ENCODE measurements at regions not wholly inside any gene's neighbourhood (a gene's known extent, or its start where the extent isn't known, plus 50 kb on each side); places are given as distances from the start of the nearest gene placed in this dataset.

DNA sequence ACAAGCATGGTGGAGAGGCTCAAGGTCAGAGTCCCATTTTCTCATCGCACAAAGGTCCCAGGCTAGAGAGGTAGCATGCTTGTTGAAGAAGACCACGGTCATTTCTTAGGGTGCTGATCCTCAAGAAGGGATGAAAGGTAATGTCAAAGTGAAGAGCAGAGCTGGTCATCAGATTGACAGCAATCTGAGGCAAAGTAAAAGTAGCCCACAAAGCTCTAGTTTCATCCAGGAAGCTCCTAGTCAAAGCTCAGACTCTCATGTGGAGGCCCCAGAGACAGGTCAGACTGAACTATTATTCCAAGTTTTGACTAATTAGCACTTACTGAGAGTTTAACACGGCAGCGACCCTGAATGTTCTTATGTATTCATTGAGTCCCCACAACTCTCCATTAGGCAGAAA is 270.6 kb downstream of the RPS29 start:
- Mint-ChIP-seq H3K27ac (no peak overlapping the region), H3K4me1 (no peaks in the 10 kb centered on the region), H3K4me3 (no peak overlapping the region), H3K9me3 (no peaks in the 10 kb centered on the region), H3K27me3 (no peaks in the 10 kb centered on the region), H3K36me3 (ENCODE audit: low read depth) (no peaks in the 10 kb centered on the region)
- POLR2A ChIA-PET, result no interaction called here
- no peak for DNase-seq
- CTCF ChIA-PET, result interaction anchor here (1.4 kb wide), 1 partner anchor 9 kb away, joined by 5 read pairs; no protein-coding TSS in a partner anchor

DNA sequence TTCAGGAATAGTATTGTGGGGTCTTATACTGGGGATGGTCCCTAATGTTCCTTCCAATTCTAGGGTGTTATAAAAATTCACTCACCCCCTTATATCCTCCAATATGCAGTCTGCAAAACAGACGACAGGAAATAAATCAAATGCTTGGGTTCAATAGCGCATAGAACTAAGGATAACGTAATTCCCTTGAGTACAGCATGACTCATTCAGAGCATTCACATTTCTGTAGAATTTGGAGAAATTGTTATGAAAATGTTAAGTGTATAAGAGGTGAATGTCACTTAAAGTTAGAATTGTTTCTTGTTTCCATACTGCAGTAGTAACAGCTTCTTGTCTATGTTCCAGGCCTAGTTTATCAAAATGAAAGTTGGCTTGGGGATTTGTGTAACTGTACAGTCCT is 271.4 kb downstream of the RPS29 start:
- ChIA-PET POLR2A (no interaction called here), CTCF (no interaction called here)
- Mint-ChIP-seq H3K4me1 (no peaks in the 10 kb centered on the region), H3K4me3 (no peak overlapping the region), H3K27ac (no peak overlapping the region), H3K9me3 (no peaks in the 10 kb centered on the region), H3K36me3 (ENCODE audit: low read depth) (no peaks in the 10 kb centered on the region), H3K27me3 (no peaks in the 10 kb centered on the region)
- DNase-seq, result no peak

DNA sequence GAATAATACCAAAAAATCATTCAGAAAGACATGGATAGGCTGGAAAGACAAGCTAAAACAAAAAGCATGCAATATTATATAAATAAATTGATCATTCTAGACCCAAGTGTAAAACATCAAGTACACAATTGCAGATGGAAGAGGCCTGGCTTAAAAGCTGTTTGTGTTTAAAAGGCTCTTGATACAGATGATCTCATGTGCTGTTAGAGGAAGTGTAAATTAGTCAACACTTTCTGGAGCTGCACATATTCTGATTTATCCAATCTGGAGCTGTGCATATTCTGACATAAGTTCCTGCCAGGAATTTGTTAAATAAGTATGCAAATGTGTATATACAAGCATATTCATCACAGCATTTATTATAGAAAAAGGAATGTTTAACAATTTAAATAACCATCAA is 273.1 kb downstream of the RPS29 start:
- CTCF ChIA-PET, result no interaction called here
- H3K9me3 Mint-ChIP-seq, result no peaks in the 10 kb centered on the region
- H3K4me1 Mint-ChIP-seq, result no peaks in the 10 kb centered on the region
- DNase-seq, result no peak
- no peak overlapping the region for H3K4me3 Mint-ChIP-seq
- POLR2A ChIA-PET, result no interaction called here
- no peak overlapping the region for H3K27ac Mint-ChIP-seq
- H3K36me3 Mint-ChIP-seq (ENCODE audit: low read depth), result no peaks in the 10 kb centered on the region
- no peaks in the 10 kb centered on the region for H3K27me3 Mint-ChIP-seq

DNA sequence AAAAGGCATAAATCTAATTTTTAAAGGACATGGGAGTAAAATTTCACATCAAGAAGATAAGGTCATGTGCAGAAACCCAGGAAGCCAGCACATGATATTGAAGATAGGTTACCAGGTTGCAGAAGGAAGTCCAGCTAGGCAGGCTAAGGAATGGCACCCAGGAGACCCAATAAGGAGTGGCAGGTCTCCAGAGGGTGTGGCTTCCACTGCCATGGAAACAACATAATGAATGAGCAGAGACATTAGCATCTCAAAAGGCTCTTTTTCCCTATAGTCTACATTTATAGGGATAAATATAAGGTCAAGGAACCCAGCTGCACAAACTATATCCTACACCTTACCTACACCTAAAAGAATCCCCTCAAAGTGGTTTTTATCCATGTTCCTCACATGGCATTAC is 275.9 kb downstream of the RPS29 start:
- Mint-ChIP-seq H3K27ac (no peak overlapping the region), H3K27me3 (no peaks in the 10 kb centered on the region), H3K36me3 (ENCODE audit: low read depth) (no peaks in the 10 kb centered on the region), H3K4me3 (no peak overlapping the region), H3K4me1 (no peaks in the 10 kb centered on the region), H3K9me3 (no peaks in the 10 kb centered on the region)
- no peak for DNase-seq
- ChIA-PET CTCF (no interaction called here), POLR2A (no interaction called here)

DNA sequence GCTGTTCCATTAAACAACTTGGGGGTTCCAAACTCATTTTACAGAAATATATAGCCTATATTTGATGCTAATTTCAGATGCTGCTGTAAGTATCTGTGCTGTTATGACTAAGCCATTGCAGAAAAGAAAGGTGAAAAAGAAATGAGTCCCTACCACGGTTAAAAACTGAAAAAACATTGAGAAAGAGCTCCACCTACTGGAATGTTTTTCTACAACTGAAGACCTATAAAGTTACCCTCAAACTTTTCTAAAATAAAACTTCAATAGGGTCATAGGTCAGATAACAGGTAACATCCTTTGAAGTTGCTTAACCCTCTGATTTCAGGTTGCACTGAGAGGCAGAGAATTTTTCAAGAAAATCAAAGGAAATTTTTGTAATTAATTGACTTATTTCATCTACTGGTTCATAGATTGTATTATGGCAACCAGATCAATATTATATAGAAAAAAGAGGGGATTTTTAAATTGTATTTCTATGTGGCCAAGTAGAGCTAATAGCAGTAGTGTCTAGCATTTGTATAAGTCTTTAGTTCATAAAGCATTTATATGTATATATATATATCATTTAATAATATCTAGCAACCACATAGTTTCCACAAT is 279.9 kb downstream of the RPS29 start:
- ChIA-PET POLR2A (no interaction called here), CTCF (interaction anchor here (1.2 to 1.4 kb wide), 3 partner anchors 10 to 191 kb away, joined by 3 to 5 read pairs (median 3); no protein-coding TSS in a partner anchor)
- no peak overlapping the region for H3K27ac Mint-ChIP-seq
- H3K36me3 Mint-ChIP-seq (ENCODE audit: low read depth), result no peaks in the 10 kb centered on the region
- DNase-seq, result no peak
- H3K4me1 Mint-ChIP-seq, result no peaks in the 10 kb centered on the region
- H3K4me3 Mint-ChIP-seq, result no peak overlapping the region
- H3K9me3 Mint-ChIP-seq, result no peaks in the 10 kb centered on the region
- H3K27me3 Mint-ChIP-seq, result no peaks in the 10 kb centered on the region

DNA sequence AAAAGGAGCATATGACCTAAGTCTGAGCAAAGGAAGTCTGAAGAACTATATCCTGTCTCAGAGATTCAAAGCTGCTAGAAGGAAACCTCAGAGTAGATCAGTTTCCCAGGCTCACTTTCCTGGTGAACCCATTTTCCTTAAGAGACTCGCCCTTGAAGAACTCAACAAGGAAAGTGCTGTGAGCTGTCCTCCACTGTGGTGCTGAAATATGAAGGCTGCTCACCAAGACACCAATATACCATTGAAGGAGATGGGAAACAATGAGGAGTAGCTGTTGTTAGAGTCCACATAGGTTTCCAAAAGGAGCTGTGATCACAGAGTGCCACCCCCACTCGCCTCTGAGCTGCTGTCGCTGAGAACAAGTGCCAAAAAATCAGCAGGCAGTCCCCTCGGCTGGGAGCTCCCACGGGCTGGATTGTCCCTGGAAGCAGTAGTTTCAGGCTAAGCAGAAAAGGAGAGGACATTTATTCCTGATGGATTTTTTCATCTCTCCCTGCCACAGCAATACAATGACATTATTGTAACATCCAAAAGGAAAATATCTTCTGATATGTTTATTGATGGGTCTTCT is 282.1 kb downstream of the RPS29 start:
- Mint-ChIP-seq H3K4me3 (no peak overlapping the region), H3K27me3 (no peaks in the 10 kb centered on the region), H3K27ac (no peak overlapping the region), H3K4me1 (no peaks in the 10 kb centered on the region), H3K9me3 (no peaks in the 10 kb centered on the region), H3K36me3 (ENCODE audit: low read depth) (no peaks in the 10 kb centered on the region)
- ChIA-PET POLR2A (no interaction called here), CTCF (no interaction called here)
- peak; percentile 18 for DNase-seq

DNA sequence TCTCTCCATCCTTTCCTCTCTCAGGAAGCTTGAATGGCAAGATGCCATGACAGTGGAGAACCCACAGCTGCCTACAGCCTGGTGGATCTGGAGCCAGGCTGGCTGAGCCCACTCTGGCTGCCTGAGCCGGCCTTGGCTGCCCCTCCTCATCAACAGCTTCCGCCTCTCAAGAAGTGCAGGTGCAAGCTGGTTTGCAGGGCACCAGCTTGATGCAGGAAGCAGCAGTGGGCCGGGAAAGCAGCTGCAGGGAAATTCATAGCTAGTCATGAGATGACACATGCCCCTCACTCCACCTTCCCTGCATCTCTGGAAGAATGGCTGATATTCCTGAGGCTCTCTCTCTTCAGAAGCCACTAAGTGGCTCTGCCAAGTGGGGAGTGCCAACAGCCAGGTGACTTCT is 289.1 kb downstream of the RPS29 start:
- H3K36me3 Mint-ChIP-seq (ENCODE audit: low read depth), result no peaks in the 10 kb centered on the region
- no peak overlapping the region for H3K27ac Mint-ChIP-seq
- ChIA-PET CTCF (no interaction called here), POLR2A (no interaction called here)
- no peaks in the 10 kb centered on the region for H3K9me3 Mint-ChIP-seq
- H3K27me3 Mint-ChIP-seq, result no peaks in the 10 kb centered on the region
- no peak overlapping the region for H3K4me3 Mint-ChIP-seq
- DNase-seq, result no peak
- H3K4me1 Mint-ChIP-seq, result no peaks in the 10 kb centered on the region

DNA sequence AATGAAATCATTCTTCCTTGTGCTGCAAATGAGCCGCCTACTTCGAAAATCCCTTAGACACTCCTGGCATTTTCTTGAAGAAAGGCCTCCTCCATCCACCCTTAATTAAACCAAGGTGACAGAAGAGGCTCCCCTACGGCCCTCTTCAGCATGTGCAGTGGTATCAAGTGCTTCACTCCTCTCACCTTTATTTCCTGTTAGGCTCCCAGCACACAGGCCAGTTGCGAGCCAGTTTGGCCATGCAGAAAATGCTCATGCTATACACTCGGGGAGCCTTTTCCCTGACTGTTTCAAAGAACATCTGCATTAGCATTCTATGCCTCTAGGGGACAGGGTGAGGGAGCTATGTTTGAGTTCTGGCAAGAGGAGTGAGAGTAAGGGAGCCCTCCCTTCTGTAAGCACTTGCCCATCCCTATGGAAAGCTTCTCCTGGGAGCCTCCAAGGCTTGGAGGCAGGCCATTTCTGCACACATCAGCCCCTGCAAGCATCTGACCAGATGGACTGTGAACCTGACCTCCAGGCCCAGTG is 291.5 kb downstream of the RPS29 start:
- ChIA-PET POLR2A (no interaction called here), CTCF (no interaction called here)
- H3K4me3 Mint-ChIP-seq, result no peak overlapping the region
- no peaks in the 10 kb centered on the region for H3K9me3 Mint-ChIP-seq
- H3K27ac Mint-ChIP-seq, result no peak overlapping the region
- H3K36me3 Mint-ChIP-seq (ENCODE audit: low read depth), result no peaks in the 10 kb centered on the region
- H3K4me1 Mint-ChIP-seq, result no peaks in the 10 kb centered on the region
- no peaks in the 10 kb centered on the region for H3K27me3 Mint-ChIP-seq
- DNase-seq, result no peak

DNA sequence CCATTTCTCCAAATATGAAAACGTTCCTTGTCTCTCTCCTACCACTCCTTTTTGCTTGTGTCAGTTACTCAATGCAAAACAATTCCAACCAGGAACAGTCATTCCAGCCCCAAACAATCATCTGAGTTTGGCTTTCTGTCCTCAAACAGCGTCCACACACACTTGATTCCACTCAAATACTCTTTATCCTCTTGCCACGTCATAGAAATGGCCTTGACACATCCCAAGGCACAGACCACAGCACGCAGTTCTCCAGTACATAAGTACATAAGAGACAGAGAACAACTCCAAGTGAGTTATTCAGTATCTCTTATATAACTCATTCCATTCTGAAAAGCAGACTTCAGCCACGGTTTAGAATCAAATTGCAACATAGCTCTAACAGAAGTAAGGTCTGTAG is 299.2 kb downstream of the RPS29 start:
- no peak overlapping the region for H3K4me3 Mint-ChIP-seq
- H3K27ac Mint-ChIP-seq, result no peak overlapping the region
- H3K36me3 Mint-ChIP-seq (ENCODE audit: low read depth), result no peaks in the 10 kb centered on the region
- no peaks in the 10 kb centered on the region for H3K9me3 Mint-ChIP-seq
- no peak for DNase-seq
- CTCF ChIA-PET, result no interaction called here
- H3K4me1 Mint-ChIP-seq, result no peaks in the 10 kb centered on the region
- POLR2A ChIA-PET, result no interaction called here
- peaks cover 4% of the 10 kb centered on the region for H3K27me3 Mint-ChIP-seq

DNA sequence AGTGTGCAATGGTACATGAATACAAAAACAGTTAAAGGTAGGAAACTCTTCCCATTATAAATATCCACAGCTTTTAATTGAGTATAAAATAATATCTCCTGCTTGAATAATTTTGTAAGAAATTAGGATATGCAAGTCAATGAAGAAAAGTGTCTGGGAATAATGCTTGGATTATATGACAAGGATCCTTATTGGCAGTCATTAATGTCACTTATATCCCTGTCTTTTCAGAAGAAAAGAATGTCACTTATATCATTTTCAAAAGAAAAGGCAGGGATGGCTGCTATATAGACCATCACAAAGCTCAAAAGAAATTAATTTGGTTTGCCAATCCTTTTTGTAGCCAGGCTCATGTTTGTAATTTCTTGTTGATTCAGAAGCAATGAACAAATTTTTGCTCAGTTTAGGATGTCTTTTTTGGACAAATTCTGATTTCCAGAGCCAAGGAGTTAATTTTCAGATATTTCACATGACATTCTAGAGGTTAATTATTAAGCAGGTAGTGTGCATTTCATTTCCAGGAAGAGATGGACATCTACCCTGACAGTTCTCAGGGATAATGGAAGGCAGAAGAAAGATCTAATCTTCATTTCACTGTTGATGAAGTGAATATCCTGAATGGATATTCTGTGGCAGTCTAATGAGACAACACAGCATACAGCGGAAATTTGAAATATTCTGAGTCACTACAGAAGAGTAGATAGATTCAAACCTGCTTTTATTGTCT is 299.8 kb downstream of the RPS29 start:
- POLR2A ChIA-PET, result no interaction called here
- no peak overlapping the region for H3K27ac Mint-ChIP-seq
- DNase-seq, result no peak
- H3K9me3 Mint-ChIP-seq, result no peaks in the 10 kb centered on the region
- no peaks in the 10 kb centered on the region for H3K36me3 Mint-ChIP-seq (ENCODE audit: low read depth)
- H3K4me1 Mint-ChIP-seq, result no peaks in the 10 kb centered on the region
- no peak overlapping the region for H3K4me3 Mint-ChIP-seq
- CTCF ChIA-PET, result no interaction called here
- H3K27me3 Mint-ChIP-seq, result peaks cover 4% of the 10 kb centered on the region

DNA sequence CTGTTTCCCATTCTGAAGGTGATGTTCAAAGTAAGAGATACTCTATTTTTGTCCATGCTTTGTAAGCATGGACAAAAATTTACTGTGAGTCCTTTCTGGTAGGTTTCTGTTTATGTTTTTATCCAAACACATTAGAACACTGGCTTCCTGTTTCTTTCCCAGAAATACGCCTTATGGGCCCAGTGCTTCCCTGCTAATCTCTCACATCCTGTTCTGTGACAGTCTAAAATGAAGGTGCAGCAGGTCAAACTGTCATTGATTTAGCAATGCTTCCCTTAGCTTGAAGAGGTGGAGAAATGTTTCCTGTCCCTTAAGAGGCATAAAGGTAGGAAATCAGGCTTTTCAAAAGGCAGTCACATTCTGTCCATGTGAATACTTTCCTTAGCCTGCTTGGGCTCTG is 305.6 kb downstream of the RPS29 start:
- Mint-ChIP-seq H3K9me3 (no peaks in the 10 kb centered on the region), H3K27ac (no peak overlapping the region), H3K36me3 (ENCODE audit: low read depth) (no peaks in the 10 kb centered on the region), H3K4me3 (no peak overlapping the region), H3K27me3 (peaks cover 1% of the 10 kb centered on the region), H3K4me1 (no peaks in the 10 kb centered on the region)
- no peak for DNase-seq
- ChIA-PET CTCF (no interaction called here), POLR2A (no interaction called here)

DNA sequence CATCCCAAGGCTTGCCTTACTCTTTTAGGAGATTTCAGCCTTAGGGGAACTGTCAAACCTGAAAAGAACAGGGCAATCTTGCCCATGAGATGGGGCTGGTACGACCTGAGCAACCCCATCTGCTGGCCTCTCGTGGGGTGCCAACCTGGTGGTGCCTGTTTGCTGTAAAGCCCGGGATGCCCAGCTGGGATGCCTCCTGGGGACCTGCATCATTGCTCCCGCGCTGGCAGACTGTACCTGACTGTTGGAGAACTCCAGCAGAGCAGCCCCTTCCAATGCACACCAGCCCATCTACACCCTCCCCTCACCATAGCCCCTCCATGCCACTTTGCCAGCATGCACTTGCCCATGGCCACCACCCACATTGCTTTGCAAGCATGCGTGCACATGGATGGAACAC is 335.7 kb downstream of the RPS29 start:
- Mint-ChIP-seq H3K27ac (no peak overlapping the region), H3K27me3 (no peaks in the 10 kb centered on the region), H3K36me3 (ENCODE audit: low read depth) (no peaks in the 10 kb centered on the region), H3K4me1 (no peaks in the 10 kb centered on the region), H3K4me3 (no peak overlapping the region), H3K9me3 (no peaks in the 10 kb centered on the region)
- no peak for DNase-seq
- CTCF ChIA-PET, result no interaction called here
- POLR2A ChIA-PET, result no interaction called here

DNA sequence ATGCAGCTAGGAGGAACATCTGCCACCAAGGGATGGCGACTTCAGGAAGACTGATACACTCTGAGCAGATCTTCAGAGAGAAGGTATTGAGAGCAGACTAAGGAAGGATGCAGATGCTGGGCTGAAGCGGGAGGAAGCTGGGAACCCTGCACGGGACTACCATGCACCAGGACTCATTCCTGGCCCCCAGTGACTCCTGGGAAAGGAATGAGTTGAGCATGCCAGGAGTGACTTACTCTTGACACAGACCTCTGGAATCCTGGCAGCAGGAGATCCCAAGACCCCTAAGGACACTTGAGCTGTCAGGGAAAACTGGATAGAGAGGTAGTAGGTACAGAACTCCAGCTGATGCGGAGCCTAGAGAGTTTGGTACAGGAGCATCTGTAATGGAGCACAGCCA is 336.1 kb downstream of the RPS29 start:
- Mint-ChIP-seq H3K4me1 (no peaks in the 10 kb centered on the region), H3K4me3 (no peak overlapping the region), H3K27me3 (no peaks in the 10 kb centered on the region), H3K36me3 (ENCODE audit: low read depth) (no peaks in the 10 kb centered on the region), H3K9me3 (no peaks in the 10 kb centered on the region), H3K27ac (no peak overlapping the region)
- DNase-seq, result no peak
- ChIA-PET CTCF (no interaction called here), POLR2A (no interaction called here)

DNA sequence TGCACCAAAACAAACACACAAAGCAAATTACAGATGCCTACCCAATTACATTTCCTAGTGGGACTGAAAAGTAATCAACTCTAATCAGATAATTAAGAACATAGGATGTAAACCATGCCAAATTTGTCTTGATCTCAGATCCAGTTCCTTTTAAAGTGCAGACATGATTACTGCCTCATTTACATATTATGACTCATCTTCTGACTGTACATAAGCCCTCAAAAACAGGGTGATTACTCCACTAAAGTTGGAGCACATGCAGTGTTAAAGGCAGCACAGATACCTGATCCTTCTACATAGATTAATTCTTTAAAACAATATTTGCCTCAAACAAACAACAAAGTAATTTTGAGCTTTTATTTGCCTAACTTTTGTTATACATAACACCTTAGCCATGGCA is 337.2 kb downstream of the RPS29 start:
- no peak overlapping the region for H3K27ac Mint-ChIP-seq
- no peaks in the 10 kb centered on the region for H3K9me3 Mint-ChIP-seq
- no peaks in the 10 kb centered on the region for H3K27me3 Mint-ChIP-seq
- no peaks in the 10 kb centered on the region for H3K4me1 Mint-ChIP-seq
- no peak for DNase-seq
- no peak overlapping the region for H3K4me3 Mint-ChIP-seq
- CTCF ChIA-PET, result no interaction called here
- POLR2A ChIA-PET, result no interaction called here
- no peaks in the 10 kb centered on the region for H3K36me3 Mint-ChIP-seq (ENCODE audit: low read depth)
